HG03354 (cell line): ENCODE measurements at regions not wholly inside any gene's neighbourhood (a gene's known extent, or its start where the extent isn't known, plus 50 kb on each side); places are given as distances from the start of the nearest gene placed in this dataset.
"Not testable (repeated sequence)": the region's sequence is repeated elsewhere in the genome, so short reads cannot be mapped to it uniquely, and the experiment has no call there.

Source experiments
- ATAC-seq: cut with Tn5 transposase; IDR thresholded peaks from one replicate; pipeline ENCODE4 v1.9.1; 2021; ENCODE audit warnings: mild to moderate bottlenecking; ENCODE audit not compliant: unreplicated experiment, poor library complexity, severe bottlenecking

DNA sequence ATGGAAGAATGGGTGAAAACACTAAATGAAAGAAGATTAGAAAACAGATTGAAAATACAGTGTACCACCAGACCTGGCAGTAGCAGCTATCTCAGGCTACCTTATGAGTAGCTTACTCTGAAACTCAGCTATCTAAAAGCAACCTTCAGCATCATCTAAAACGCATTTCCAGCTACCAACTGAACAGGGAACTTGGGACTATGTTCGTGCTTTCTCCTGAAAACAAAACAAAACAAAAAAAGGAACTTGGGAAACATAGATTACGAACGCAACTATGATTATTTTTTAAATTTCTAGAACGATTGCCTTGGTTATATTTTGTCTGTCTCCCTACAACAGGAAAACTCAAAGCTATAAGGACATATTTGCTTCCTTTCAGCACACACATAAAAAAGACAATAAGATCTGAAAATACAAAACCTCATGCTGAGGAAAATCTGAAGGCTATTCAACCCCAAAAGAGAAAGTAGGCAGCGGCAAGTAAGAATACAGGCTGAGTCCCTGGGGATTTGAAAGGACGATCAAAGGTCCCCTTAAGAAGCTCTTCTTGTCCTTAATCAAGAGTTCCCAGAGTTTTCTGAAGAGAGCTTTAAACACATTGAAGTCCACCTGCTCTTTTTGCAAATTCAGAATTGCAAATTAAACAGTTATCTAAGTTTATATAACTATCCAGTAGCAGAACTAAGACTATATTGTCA, 53.4 kb downstream of the OR2K2 start:
- no peak for ATAC-seq

DNA sequence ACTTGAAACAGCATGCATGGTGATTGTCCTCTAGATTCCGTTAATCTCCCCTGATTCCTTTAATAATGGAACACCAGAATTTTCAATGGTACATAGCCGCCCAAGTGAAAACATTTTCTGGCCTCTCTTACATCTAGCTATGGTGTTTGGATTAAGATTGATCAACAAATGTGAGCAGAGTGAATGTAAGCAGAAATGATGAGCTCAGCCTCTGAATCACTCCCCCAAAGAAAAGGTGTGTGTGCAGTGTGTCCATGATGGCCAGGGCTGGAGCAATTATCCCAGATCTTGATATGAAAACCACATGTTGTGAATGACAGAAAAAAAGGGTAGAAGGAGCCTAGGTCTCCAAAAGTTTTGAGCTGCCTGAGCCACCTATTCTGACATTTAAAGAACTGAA, 55.3 kb downstream of the OR2K2 start:
- ATAC-seq: no peak

DNA sequence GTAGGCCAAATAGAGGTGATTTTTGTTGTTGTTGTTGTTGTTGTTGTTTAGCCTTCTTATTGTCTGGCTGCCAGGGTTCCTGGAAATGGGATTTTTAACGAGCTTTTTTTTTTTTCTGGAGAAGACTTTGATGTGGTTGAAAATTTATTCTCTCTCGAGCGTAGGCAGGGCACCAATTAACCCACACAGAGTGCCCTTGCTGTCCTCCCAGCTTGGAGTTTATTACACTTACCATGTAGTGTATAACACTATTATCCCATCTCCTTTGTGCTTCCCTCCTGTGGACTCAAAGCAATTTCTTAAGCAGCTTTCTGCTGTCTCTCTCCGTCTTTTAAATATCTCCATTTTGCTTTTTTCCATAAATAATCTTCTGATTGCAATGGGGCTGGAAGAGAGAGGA, 57.4 kb downstream of the OR2K2 start:
- no peak for ATAC-seq

DNA sequence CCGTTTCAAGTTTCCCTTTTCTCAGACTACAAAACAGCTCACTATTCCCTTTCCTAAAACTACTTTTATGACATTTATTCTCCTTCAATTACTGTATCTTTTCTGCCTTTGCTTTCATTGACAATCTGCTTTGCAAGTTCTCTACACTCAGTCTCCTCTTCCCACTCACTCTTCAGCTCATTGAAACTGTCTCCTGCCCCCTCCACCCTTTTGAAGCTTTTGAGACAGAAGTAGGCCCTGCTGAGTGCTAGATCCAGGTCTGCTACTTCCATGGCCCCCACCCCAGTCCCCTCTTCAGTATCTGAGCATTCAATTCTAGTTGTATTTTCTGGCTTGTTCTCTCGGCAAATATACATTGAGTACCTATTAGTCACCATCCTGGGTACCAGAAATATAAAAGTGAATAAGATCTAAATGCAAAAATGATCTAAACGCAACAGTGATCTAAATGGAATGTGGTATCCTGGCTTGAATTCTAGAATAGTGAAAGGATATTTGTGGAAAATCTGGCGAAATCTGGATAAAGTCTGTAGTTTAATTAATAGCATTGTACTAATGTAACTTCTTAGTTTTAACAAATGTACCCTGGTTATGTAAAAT, 58.4 kb downstream of the OR2K2 start:
- ATAC-seq: no peak

DNA sequence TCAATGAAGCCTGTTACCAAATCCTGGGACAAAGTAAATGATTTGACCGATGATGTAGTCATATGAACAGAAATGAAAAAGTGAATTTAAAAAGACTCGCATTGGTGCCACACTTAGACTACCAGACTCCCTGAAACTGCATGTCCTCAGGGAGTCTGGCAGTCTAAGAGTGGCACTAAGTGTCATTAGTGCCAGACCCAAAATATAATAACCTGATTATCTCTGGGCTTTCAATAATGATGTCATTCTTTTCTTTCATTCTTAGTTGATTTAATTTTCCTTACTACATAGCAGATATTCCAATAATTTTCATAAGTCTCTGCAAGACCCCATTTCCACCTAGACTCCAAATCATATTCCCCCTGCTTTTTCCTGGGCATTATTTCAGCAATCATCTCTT, 59.0 kb downstream of the OR2K2 start:
- no peak for ATAC-seq

DNA sequence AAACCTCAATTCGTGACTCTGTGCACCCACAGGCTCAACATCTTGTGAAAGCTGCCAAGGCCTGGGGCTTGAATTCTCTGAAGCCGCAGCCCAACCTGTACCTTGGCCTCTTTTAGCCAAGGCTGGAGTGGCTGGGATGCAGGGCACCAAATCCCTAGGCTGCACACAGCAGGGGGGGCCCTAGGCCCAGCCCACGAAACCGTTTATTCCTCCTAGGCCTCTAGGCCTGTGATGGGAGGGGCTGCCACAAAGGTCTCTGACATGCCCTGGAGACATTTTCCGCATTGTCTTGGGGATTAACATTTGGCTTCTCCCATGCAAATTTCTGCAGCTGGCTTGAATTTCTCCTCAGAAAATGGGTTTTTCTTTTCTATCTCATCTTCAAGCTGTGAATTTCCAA, 64.0 kb downstream of the OR2K2 start:
- not testable (repeated sequence) for ATAC-seq

DNA sequence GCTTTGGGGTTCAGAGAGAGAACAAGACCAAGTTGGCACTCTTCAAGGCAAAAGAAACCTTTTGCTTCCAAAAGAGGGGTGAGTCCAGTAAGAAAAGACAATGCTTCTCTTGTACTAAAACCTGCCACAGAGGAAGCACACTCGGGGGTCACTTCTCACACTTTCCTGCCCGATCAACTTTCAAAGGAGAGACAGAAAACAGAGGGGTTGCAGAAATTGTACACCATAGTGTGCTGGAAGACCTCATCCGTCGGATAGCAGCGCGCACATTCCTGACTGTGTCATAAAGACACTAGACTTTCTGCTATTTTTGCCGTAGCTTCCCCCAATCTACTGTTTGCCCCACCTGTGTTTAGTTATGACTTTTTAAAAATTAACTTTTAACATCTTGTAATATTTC, 66.9 kb downstream of the OR2K2 start:
- ATAC-seq: no peak

DNA sequence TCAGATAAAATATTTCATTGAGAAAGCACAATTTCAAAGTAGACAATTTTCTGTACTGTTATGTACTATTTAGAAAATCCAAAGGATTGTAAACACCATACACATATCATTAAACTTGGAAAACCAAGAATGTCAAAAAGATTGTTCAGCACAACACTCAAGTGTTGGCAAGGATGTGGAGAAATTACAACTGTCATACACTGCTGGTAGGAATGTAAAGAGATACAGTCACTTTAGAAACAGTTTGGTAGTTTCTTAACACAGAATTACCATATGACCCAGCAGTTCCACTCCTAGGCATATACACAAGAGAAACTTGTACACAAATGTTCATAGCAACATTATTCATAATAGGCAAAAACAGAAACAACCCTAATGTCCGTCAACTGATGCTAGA, 71.2 kb downstream of the OR2K2 start:
- ATAC-seq: no peak

DNA sequence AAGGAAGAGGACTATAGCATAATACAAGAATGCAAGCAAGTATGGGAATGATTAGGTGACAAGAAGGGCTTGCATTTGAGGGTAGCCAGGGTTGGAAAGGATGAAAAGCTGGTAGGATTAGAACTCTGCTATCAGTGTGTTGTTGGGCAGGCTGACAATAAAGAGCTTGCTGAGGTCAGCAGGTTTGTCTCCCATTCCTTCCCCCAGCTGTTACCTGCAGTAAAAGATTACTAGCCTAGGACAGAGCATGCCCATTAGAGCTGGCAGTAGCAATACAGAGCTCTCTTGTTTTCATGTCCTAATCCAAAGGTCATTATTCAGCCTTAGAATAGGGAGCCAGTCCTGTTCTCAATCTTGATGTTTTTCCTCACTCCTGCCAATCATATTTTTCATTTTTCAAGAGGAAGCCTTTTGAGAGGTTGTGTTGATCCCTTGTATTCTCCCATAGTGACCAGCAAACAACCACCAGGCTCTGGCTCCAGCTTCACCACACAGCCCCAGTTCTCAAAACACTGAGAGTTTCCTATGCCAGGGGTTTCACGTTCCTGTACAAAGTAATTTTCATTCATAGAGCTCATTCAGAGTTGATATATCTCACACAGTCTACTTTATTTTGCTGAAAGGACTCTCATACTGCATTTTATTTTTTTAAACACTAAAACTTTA, 71.7 kb downstream of the OR2K2 start:
- no peak for ATAC-seq

DNA sequence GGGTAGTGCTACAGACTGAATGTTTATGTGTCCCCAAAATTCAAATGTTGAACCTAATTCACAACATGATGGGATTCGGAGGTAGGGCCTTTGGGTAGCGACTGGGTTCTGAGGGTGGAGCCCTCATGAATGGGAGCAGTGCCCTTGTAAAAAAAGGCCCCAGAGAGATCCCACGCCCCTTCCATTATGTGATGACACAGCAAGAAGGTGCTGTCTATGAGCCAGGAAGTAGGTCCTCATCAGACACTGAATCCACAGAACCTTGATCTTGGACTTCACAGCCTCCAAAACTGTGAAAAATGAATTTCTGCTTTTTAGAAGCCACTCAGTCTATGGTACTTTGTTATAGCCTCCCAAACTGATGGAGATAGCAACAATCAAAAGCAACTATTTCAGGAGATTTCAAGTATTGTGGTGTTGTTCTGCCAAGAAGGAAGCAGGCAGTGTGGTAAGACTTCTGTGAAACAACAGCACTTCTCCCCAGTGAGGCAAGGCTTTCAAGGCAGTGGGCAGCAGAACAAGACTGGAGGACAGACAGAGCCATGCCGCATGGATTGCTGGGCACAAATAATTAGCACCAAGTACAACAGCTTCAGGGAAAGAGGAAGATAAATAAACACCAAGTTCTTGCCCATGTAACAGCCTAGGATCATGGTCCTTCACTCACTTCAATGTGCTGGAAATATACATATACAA, 76.1 kb downstream of the OR2K2 start:
- no peak for ATAC-seq

DNA sequence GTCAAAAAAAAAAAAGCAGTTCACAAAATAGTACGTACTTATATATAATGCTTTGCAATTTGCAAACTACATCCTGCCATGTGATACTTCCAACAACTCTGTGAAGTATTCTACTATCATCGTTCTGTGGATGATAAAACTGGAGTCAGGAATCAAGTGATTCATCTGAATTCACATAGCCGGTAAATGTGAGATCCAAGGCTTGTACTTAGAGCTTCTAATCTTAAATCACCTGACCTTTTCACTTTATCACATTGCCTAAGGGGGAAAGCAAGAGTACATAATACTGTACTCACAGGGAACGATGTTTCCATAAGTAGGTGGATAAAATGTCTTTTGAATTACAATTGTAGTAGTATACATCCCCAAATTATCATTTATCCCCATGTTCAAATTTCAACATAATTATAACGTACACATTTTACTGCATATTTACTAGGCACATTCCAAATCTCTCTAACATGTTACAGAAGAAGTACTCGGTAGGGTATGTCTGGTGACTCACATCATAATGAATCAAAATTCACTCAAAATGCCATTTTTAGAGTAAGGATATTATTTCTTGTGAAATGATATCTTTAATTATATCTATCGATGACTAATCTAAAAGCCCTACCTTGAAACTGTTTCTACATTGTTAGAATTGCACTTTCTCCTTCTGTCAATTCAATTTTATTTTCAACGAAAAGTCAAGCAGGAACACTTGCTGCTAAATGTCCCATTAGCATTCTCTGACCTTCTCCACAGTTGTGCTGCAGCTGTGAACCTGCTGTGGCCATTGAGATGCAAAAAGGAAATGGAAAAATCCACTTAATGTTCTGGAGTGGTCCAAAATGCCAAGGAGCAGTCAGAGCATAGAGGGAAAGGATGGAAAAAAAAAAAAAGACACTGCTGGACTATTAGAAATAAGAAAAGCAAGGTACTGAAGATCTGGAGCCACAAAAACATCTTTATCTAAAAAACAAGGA, 78.9 kb downstream of the OR2K2 start:
- no peak for ATAC-seq

DNA sequence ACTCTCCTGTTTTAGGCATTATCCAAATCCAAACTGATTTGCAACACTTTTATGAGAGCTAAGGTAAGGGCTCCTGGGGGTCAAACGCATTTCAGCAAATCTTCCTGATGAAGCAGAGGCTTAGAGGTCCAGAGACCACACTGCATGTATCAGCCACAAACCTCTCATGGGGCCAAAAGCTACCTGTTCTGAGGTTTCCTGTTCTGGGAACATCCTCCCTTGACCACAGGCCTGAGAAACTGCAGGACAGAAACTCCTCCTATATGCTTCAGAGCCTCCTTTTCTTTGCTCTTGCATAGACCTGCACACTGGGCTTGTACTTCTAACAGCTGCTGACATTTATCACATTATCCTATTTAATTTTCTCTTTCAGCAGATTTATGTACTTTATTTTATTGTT, 92.6 kb downstream of the OR2K2 start:
- no peak for ATAC-seq

DNA sequence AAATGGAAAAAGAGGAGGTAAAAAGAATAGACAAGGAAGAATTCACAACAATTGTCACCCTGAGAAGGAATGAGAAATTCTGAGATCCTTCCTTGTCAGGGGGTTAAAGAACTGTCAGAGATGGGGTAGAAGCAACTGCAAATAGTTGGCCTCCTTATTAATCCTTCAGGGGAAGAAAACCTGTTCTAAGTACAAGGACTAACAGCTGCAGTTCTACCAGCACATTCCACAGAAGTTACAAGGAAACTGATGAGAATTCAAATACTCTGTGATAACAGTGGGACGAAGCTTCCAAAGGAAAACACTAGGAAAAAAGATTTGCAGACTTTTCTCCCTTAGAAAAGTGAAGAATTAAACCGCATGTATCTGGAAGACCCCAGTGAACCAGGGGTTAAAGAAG, 93.7 kb downstream of the OR2K2 start:
- ATAC-seq: no peak

DNA sequence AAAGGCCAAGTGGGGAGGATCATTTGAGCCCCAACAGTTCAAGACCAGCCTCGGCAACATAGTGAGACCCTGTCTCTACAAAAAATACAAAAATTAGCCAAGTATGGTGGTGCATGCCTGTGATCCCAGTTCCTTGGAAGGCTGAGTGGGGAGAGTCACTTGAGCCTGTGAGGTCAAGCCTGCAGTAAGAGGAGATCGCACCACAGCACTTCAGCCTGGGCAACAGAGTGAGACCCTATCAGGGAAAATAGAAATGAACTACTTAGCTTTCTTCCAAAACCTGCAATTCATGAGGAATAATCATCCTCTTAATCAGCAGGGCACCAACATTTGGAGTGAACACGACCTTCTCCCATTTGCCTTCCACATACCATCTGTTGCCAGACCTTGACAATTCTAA, 96.1 kb downstream of the OR2K2 start:
- ATAC-seq: no peak

DNA sequence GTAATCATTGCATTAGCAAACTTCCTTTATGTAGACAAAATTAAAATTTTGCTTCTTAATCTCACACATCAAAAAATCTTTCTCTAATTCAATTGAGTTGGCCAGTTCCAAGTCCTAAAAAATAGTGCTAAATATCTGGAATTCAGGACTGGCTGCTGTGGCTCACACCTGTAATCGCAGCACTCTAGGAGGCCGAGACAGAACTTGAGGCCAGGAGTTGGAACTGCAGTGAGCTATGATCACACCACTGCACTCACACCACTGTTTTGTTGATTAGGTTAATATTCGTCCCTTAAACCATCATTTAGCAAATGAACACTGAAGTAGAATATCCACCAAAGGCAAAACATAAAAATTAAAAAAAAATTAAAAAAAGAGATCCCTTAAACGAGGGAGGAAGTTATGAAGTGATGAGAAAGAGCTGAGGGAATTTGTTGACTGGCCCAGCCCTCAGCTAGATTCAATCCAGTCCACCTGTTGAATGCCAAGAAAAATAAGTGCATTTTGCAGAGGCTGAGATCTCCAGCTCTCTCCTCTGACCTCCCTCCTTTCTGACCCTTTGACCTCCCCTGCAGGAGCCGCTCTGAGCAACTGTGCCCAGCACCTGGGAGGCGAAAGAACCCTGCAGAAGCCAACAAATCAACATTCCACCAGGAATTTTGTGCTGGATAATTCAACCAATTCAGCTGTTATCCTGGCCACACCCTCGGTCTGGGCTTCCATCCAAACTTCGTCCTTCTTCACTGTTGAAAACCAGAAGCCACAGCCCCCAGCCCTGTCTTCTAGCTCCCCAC, 96.8 kb downstream of the OR2K2 start:
- no peak for ATAC-seq

DNA sequence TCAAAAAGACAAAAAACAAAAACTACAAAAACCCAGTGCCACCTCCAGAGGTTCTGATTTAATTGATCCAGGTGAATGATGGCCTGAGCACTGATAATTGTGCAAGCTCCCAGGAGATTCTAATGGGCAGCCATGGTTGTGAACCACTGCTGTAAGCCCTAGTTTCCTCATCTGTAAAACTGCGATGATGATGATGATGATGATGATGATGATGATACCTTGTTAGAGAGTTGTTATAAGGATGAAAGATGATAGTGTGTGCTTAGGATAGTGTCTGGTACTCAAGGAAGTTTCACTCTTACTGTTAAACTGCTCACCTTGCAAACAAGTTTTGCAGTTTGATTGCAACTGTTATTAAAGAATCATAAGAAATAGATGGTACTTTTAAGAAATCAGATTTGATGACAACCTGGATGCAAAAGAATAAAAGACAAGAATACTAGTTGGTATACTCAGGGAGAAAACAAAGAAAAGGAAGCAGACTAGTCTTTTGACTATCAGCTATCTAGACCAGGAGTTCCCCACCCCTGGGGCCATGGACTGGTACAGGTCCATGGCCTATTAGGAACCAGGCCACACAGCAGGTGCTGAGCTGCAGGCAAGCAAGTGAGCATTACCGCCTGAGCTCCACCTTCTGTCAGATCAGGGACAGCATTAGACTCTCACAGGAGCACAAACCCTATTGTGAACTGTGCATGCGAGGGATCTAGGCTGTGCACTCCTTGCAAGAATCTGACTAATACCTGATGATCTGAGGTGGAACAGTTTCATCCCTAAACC, 98.0 kb downstream of the OR2K2 start:
- no peak for ATAC-seq

DNA sequence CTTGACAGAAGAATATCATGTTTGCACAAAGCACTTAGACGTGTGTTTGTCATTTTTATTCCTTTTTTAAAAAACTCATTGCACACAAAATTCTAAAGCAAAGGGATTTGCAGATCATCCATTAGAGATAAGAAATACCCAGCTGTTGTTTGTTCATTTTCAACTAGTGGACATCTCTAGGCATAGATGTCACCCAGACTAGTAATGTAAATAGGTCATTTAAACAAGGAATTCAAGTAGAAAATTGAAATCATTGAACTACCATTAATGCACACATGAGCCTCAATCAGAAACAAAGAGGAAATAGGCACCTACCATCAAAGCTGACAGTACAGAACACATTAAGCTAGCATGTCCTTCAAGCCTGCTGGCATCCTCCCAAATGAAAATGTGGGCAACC, 107.3 kb downstream of the OR2K2 start:
- no peak for ATAC-seq

DNA sequence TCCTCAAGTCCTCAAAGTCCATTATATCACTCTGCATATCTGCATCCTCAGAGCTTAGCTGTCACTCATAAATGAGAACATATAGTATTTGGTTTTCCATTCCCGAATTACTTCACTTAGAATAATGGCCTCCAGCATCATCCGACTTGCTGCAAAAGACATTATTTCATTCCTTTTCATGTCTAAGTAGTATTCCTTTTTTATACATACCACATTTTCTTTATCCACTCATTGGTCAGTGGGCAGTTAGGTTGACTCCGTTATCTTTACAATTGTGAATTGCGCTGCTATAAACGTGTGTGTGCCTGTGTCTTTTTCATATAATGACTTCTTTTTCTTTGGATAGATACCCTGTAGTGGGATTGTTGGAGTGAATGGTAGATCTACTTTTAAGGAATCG, 117.2 kb downstream of the OR2K2 start:
- ATAC-seq: no peak
